EH (cell line): ENCODE measurements at regions not wholly inside any gene's neighbourhood (a gene's known extent, or its start where the extent isn't known, plus 50 kb on each side); places are given as distances from the start of the nearest gene placed in this dataset.

ENCODE experiments used
- DNase-seq: peaks from one replicate; pipeline ENCODE4 v3.0.0-alpha.2; 2015; ENCODE audit warnings: low read depth

DNA sequence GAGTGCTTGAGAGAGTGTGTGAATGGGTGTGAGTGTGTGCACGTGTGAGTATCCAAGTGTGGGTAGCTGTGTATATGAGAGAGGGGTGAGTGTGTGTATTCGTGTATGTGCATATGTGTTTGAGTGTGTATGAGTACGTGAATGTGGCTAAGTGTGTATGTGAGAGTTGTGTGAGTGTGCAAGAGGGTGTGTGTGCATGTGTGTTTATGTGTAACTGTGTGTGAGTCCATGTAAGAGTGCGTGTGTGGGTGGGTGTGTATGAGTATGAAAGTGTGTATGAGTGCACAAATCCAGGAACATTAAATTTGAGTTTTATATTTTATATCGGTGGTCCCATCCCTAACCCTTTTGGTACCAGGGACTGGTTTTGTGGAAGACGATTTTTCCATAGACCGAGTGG lies 156.4 kb downstream of the TENT4A start:
- DNase-seq = no peak

DNA sequence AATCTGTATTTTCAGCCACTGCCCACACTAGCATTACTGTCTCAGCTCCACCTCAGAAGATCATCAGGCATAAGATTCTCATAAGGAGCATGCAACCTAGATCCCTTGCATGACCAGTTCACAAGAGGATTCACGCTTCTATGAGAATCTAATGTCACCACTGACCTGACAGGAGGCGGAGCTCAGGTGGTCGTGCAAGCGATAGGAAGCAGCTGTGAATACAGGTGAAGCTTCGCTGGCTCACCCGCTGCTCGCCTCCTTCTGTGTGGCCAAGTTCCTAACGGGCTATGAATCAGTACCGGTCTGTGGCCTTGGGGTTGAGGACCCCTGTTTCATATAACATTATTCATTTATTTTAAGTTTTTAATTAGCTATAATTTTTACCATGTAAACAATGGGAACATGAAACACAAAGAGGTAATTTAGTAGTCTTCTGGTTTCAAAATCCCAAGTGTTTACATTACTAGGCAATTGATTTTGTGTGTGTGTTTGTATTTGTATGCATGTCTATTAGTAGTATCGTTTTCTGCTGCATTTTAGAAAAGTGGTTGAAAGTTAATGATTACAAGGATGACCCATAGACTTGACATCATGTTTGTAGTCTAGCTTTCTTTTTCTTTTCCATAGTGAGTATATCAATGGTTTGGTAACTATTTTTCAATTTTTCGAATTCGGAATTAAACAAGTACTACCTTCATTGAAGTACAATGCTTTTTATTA lies 159.4 kb downstream of the TENT4A start:
- DNase-seq = no peak

DNA sequence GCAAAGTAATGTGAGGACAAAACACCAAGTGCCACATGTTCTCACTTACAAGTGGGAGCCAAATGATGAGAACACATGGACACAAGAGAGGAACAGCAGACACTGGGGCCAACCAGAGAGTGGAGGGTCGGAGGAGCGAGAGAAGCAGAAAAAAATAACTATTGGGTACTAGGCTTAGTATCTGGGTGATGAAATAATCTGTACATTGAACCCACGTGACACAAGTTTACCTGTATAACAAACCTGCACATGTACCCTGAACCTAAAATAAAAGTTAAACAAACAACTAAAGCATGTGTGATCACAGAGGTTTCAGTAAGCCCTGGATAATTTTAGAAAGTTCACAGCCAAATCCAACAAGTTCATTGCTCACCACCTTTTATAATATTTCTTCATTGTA lies 160.1 kb downstream of the TENT4A start:
- no peak for DNase-seq

DNA sequence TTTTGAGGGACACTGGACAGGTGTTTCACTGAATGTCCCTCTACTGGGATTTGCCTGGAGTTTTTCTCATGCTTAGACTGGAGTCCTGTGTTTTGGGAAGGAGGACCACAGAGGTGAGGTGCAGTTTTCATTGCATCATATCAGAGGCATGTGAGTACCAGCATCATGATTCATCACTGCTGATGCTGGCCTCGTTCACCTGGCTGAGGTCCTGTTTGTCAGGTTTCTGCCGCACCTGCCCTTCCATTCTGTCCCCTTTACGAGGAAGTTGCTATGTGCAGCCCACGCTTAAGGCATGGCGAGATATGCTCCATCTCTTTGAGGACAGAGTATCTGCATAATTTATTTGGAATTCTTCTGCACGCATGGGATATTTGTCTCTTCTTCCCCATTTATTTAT lies 162.1 kb downstream of the TENT4A start:
- no peak for DNase-seq

DNA sequence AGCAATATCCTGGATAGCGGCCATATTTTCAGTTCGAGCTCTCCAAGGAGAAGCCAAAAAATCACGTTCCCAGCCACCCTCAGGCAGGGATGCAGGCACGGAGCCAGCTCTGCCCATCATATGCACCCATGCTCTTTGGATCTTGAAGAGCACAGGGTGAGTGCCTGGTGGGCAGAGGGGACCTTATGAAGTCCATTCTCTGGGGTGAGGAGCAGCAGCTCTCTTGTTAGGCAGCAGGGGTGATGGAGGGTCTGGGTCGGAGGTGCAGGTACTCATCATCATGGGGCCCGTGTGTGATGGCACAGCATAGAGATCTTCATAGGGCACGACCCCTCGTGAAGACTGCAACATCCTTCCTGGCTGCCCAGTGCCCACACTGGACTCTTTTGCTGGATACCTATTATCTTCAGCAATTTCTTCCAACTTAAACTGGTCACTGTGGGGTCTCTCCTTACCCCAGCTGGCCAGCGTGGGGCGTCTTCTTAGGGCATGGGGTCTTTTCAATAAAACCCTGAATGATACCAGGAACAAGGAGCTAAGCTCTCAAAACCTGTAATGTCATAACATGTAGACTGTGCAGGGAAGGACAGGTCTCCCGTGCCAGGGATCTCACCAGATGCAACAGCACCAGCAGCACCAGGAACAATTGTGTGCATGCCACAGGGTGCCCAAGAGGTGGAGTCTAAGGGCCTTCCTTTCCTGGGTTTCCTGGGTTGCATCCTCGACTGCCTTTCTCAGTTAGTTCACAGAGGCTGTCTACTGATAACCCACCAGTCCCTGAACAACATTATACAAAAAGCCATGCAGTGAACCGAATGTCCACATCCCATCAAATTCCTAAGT lies 165.0 kb downstream of the TENT4A start:
- DNase-seq = no peak

DNA sequence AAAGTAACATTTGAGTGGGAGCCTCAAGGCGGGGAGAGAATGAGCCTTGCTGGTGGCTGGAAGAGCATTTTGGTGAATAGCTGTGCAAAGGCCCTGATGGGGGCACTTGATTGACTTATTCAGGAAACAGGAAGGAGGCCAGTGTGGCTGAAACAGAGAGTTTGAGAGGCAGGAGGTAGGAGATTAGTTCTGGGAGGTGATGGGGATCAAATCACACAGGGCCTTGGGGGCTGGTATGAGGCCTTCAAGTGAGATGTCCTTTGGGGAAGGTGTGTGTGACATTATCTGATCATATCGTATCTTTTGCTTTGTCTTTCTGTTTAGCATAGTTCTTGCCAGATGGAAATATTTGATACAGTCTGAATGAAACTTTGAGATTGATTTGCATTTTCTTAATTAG lies 172.3 kb downstream of the TENT4A start:
- no peak for DNase-seq

DNA sequence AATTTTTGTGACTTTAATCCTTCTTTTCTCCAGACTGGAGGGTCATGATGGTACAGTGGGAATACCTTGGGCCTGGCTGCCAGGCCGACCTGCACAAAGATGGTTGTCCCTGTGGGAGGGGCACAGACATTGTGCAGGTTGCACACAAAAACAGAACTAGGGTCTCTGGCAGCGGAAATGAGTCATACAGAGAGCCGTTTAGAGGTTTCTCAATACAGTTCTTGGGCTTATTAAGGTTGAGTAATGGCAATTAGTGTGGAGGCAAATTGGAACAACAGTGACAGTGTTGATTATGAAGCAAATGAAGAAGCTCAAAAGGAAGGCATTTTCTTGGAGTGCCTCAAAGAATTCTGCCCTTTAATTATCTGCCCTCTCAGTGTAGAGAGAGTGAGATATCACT lies 173.6 kb downstream of the TENT4A start:
- DNase-seq = no peak

DNA sequence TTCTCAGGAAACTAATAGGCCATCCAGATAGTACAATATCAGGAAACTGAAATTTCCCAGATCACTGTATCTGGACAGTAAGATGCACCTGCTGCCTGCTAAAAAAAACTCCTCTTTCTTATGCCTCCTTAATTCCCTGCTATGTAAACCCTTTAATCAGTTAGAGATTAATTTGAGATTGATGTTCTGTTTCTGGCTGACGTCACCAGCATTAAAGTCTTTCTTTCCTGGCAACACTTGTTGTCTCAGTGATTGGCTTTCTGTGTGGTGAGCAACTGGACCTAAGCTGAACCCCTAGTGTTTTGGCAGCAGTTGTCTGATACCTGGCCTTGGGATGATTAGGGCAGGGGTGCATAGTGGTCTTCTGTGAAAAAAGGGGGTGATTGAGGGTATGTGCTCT lies 175.8 kb downstream of the TENT4A start:
- no peak for DNase-seq

DNA sequence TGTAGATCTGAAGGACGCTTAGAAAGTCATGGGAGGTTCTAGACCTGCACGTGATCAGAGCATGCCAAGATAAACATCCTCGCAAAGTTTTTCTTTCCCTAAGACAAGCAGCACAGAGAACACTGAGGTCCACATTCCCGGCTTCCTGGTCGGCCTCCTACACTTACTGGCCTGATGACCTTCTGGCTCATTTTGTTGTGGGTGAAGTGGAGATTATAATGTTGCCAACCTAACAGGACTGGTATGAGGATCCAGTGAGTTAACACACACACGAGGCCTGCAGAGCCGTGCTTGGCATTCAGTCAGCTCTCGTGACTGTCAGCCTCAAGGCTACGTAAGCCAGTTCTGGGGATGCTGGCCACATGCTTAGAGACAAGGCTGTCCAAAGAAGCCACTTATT lies 186.0 kb downstream of the TENT4A start:
- no peak for DNase-seq

DNA sequence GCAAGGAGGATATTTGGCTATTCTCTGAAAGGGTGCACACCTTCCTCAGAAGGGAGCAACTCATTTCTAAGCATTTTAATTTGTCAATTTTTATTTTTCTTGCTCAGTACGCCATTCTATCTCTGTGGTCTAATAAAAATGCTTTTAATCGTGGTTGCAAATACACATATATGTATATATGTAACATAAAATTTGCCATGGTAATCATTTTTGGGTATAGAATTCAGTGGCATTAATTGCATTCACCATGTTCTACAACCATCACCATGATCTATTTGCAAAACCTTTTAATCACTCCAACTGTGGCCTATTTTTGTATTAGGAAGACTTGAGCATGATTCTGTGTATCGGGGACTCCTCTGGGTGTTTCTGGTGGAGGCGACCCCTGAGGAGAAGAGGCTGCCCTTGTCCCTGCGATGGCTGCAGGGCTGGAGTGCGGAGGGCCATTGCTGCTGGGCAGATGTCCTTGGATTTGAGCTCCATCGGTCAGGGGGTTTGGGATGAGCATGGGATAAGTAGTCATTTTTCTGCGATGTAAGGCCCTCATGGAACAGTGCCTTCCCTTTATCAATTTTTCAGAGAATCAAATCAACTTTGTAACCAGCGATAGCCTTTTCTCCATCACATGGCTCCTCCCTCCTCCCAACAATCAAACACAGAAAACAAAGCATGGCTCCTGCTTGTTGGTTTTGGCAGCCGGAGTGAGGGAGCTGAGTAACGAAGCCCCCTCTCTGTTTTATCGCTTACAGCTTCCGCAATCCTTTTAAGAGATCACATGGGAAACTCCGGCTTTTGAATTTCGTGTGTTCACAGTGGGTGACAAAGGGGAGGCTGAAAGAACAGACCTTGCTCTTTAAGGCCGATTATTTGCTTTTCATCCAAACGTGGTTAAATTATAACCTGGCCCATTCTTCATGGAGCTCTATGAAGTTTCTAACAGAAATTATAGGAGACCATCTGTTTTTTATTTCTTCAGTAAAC lies 187.3 kb downstream of the TENT4A start:
- no peak for DNase-seq

DNA sequence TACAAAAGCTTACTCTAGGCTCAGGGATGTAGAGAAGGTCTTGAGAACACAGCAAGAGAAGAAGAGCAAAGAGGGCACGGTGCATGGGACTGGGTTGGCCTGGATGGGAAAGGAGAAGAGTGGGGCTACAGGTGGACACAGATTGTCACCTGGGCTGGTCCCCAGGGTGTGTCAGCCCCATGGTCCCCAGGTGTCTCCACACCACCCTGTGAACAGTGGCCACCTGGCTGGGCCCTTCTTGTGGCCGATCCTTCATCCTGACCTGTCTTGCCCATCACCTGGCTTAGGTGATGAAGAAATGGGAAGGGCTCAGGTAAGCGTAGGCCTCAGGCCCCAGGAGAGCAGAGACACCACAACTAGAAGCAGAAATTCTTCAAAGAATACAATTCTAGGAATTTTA lies 188.9 kb downstream of the TENT4A start:
- no peak for DNase-seq

DNA sequence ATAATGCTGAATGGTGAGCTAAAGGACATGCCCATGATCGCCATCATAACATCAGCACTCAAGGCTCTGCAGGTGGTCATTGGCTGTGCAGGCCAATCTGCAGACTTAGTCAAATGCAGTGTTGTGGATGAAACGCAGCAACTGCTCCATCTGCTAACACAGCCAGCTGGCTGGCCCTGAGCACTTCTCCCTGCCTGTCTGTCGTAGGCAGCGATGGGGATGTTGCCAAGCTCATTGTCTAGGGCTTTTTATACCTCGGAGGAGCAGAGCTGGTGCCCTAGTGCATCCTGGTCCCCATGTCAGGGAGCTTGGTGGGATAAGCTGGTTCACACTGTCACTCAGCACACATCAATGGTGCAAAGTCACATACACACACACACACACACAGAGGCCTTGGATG lies 189.4 kb downstream of the TENT4A start:
- no peak for DNase-seq

DNA sequence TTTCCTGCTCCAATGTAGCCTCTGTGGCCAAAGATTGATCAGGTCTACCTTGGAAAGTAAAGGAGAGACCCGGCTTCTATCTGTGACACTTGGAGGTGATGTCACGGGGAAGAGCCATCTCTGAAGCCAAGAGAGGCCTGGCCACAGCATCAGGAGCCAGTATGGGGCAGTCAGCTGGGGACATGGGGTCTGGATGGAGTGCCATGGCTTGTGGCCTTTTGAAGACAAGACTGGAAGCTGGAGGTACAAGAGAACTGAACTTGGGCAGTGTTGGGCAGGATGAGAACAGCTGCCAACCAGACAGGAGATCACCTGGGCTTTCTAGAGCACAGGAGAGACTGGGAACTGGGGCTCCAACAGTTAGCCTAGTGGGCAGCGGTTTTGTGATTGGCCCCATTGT lies 190.7 kb downstream of the TENT4A start:
- DNase-seq = no peak

DNA sequence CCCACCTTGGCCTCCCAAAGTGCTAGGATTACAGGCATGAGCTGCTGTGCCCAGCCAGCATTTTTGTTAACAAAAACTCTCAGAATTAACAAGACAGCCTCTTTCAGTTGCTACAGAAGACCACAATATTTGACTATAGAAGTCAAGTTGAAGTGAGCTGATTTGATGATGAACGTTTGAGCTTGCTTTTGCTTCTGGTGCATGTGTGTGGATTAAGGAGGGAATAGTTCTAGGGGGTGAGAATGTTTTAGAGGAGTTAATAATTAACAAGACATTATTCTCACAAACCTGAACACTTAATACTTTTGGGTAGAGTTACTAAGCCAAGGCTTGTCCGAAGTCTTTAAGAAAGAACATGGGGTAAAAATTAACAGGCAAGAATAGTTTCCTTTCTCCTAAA lies 191.6 kb downstream of the TENT4A start:
- no peak for DNase-seq

DNA sequence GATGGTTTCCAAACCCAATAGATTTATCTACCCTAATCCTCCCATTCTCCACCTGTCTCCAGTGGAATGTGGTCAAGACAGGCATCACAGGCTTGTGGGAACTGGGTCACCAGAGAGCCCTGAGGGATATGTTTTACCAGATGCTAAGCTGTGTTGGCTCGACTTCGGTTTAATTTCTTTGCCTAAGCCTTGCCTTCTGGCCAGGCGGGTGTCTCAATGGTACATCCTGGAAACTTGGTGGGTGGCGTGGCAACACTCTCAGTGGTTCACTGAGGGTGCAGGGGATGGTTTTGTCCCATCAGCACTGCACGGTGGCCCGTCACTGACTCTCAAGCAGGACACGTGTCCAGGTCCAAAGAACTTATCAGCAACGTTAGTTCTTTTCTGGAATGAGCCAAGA lies 192.2 kb downstream of the TENT4A start:
- DNase-seq = no peak

DNA sequence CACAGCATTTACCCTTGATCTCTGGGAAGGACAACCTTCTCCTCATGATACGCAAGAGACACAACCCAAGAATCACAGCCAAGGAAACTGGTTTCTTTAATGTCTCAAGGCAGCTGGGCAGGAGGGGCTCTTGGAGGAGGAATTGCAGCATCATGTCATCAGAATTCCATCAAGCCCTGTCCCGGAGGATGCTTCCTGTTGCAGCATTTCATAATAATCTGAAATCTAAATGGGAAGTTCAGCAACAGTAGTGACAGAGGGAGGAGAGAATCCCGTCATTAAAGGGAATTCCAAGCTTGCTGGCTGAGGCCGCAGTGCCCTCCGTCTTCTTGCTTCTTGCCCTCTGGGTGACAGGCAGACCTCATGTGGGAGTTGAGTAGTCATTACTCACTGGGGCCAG lies 192.7 kb downstream of the TENT4A start:
- DNase-seq = peak; percentile 29

DNA sequence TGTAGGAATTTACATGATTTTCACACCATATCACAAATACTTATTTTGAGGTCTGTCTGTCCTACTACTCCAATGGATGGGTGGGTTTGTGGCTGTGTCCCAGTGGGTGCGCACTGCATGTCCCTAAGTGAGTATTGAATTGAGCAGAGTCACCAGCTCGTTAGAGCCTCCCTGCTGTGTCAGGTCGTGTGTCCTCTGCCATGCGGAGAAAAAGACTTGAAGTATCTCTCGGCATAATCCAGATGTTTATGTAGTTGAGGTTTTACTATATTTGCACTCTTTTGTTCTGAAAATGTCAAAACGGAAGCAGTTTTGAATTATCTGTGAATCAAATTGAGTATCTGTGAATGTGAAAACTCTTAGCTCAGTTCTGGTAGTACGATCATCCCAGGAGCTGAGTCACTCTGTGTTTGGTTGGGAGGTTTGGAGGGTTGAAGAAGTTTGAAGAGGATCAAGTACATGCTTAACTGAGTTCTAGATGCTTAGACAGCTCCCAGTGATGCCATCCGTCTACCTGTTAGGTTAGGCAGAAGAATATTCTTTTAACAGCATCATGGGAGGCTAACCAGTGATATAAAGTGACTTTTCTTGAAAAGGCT lies 194.2 kb downstream of the TENT4A start:
- no peak for DNase-seq

DNA sequence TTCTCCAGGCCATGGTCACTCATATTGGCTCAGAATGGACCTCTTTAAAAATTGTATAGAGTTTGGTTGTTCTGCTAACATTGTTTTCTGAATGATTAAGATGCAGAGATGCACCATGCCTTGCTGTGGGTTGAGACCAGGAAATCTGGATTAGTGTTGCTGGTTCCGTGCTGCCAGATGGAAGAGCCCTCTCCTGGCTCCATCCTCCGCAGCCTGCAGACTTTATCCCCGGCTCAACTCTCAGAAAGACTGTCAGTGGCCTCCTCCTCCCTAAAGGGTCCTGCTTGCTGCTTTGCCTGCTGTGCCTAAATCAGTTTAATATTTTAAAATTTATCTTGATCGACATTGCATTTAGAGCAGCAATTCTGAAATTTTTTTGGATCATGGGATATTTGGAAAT lies 196.7 kb downstream of the TENT4A start:
- DNase-seq = no peak

DNA sequence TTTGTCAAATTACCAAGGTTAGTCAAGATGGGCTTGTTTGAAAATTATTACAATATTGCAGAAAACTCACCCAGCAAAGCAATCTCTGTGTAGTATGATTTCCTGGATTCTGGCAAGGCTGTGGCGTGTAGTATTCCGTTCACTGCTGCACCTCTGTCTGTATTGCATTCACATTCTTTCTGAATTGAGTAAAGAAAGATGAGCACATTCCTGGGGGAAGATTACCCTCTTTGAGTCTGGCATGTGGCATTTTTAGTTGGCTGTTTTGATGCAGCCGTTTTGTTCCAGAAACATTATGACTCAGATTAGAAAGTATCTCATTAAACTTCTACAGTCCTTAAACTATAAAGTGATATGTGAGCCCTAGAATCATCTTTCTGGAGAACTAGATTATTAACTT lies 197.7 kb downstream of the TENT4A start:
- DNase-seq = peak; percentile 28

DNA sequence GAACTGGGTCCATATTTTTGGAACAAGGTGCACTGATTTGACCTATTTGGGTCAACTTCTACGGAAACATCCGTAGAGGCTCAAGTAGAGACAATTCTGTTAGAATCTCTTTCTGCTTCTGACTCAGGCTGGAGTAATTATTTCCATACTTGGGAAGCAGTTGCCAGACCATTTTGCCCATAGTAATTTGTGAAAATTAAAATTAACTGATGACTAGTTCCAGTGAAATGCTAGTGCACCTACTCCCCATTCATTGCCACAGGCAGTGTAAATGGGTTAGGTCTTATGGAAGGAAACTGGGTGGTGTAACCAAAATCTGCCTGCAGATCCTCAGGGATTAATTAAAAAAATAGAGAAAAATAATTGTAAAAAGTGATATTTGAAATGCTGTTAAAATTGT lies 201.1 kb downstream of the TENT4A start:
- no peak for DNase-seq

DNA sequence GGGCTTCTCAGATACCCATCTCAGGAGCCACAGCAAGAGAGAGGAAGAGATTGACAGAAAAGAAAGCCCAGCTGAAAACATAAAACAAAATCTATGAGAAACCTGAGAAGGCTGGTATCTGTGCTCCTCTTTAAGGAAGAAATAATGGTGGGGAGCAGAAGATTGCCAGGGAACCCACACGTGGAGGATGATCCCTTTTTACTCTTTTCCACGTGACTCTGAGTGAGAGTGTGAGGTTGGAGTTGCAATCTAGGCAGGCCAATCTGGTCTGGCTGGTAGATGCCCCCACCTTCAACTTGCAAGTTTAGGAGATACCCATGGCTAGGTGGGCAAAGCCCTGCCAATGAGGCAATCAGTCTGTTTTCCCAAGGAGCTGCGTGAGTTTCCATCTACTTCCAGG lies 202.3 kb downstream of the TENT4A start:
- DNase-seq = no peak

DNA sequence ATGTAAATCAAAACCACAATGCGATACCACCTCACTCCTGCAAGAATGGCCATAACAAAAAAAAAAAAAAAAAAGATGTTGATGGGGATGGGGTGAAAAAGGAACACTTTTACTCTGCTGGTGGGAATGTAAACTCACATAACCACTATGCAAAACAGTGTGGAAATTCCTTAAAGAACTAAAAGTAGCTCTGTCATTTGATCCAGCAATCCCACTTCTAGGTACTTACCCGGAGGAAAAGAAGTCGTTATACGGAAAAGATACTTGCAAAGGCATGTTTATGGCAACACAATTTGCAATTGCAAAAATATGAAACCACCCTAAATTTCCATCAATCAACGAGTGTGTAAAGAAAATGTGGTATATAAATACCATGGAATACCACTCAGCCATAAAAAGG lies 205.0 kb downstream of the TENT4A start:
- no peak for DNase-seq
